ENCODE measurements at regions not wholly inside any gene's neighbourhood (a gene's known extent, or its start where the extent isn't known, plus 50 kb on each side); places are given as distances from the start of the nearest gene placed in this dataset.

GRCh38 chr13:104984296-104984818 is 1551.1 kb downstream of the EFNB2 start:
- Histone ChIP-seq H3K4me1 (ENCODE audit: insufficient read depth, low read length, poor library complexity, severe bottlenecking) (no peaks in the 10 kb centered on the region), H3K4me2 (ENCODE audit: low read length) (no peak overlapping the region), H3K4me3 (ENCODE audit: low read depth, low read length, poor library complexity, severe bottlenecking) (no peak overlapping the region), H3K9me2 (ENCODE audit: insufficient read depth, low read length) (no peaks in the 10 kb centered on the region), H3K36me3 (ENCODE audit: insufficient read depth, low read length) (no peaks in the 10 kb centered on the region), H3K9me3 (ENCODE audit: low read length) (no peaks in the 10 kb centered on the region), H4K20me1 (ENCODE audit: insufficient read depth, low read length) (no peaks in the 10 kb centered on the region), H3K27ac (ENCODE audit: low read depth, low read length, poor library complexity, severe bottlenecking) (no peak overlapping the region), H3K79me2 (ENCODE audit: insufficient read depth, low read depth, low read length) (no peaks in the 10 kb centered on the region), H2AFZ (ENCODE audit: low read length) (no peak overlapping the region)
- ChIA-PET CTCF (ENCODE audit: unreplicated experiment) (no interaction called here), POLR2A (interaction anchor here (1.0 kb wide), 1 partner anchor 17 kb away, joined by 4 read pairs; no protein-coding TSS in a partner anchor)
- TF ChIP-seq EZH2phosphoT487 (IDR thresholded peaks at IDR 0.05; ENCODE audit: borderline replicate concordance, low read depth, low read length) = no peak
- TF ChIP-seq, protein P1, sequence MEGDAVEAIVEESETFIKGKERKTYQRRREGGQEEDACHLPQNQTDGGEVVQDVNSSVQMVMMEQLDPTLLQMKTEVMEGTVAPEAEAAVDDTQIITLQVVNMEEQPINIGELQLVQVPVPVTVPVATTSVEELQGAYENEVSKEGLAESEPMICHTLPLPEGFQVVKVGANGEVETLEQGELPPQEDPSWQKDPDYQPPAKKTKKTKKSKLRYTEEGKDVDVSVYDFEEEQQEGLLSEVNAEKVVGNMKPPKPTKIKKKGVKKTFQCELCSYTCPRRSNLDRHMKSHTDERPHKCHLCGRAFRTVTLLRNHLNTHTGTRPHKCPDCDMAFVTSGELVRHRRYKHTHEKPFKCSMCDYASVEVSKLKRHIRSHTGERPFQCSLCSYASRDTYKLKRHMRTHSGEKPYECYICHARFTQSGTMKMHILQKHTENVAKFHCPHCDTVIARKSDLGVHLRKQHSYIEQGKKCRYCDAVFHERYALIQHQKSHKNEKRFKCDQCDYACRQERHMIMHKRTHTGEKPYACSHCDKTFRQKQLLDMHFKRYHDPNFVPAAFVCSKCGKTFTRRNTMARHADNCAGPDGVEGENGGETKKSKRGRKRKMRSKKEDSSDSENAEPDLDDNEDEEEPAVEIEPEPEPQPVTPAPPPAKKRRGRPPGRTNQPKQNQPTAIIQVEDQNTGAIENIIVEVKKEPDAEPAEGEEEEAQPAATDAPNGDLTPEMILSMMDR (conservative IDR thresholded peaks at IDR 0.05; ENCODE audit: low read length) = no peak
- DNase-seq (ENCODE audit: low spot score) = no peak
- no TSS peak for BruUV-seq (replicated peaks)
- intact Hi-C loops (cut with micrococcal nuclease; ENCODE audit: unreplicated experiment) = no loop called here

DNA sequence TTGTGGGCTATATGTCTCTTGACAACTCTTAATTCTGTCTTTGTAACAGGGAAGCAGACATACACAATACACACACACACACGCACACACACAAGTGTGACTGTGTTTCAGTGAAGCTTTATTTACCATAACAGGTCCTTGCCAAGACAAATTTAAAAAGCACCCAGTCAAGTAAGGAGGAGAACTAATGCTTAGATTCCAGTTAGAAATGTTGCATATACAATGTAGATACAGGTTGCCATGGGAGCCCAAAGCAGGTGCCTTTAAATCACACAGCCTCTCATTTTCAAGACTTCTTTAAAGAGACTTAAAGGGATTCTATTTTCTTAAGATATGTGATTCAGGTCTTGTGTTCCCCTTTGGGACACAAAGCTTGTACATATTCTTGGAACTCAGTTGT is 1551.9 kb downstream of the EFNB2 start:
- no peaks in the 10 kb centered on the region for H3K36me3 ChIP-seq (ENCODE audit: insufficient read depth, low read length)
- CTCF ChIA-PET (ENCODE audit: unreplicated experiment) = no interaction called here
- no peaks in the 10 kb centered on the region for H3K4me1 ChIP-seq (ENCODE audit: insufficient read depth, low read length, poor library complexity, severe bottlenecking)
- no peak overlapping the region for H3K4me3 ChIP-seq (ENCODE audit: low read depth, low read length, poor library complexity, severe bottlenecking)
- no peak overlapping the region for H3K27ac ChIP-seq (ENCODE audit: low read depth, low read length, poor library complexity, severe bottlenecking)
- intact Hi-C loops (cut with micrococcal nuclease; ENCODE audit: unreplicated experiment) = no loop called here
- H4K20me1 ChIP-seq (ENCODE audit: insufficient read depth, low read length) = no peaks in the 10 kb centered on the region
- DNase-seq (ENCODE audit: low spot score) = no peak
- no peaks in the 10 kb centered on the region for H3K79me2 ChIP-seq (ENCODE audit: insufficient read depth, low read depth, low read length)
- POLR2A ChIA-PET = no interaction called here
- no TSS peak for BruUV-seq (replicated peaks)
- H3K9me2 ChIP-seq (ENCODE audit: insufficient read depth, low read length) = no peaks in the 10 kb centered on the region
- H3K4me2 ChIP-seq (ENCODE audit: low read length) = no peak overlapping the region
- TF ChIP-seq, protein P1 (conservative IDR thresholded peaks at IDR 0.05; ENCODE audit: low read length) = no peak
- no peak for TF ChIP-seq EZH2phosphoT487 (IDR thresholded peaks at IDR 0.05; ENCODE audit: borderline replicate concordance, low read depth, low read length)
- H2AFZ ChIP-seq (ENCODE audit: low read length) = no peak overlapping the region
- H3K9me3 ChIP-seq (ENCODE audit: low read length) = no peaks in the 10 kb centered on the region

- Histone ChIP-seq H3K4me3 (ENCODE audit: low read depth, low read length, poor library complexity, severe bottlenecking) (no peak overlapping the region), H3K4me1 (ENCODE audit: insufficient read depth, low read length, poor library complexity, severe bottlenecking) (no peaks in the 10 kb centered on the region), H4K20me1 (ENCODE audit: insufficient read depth, low read length) (no peaks in the 10 kb centered on the region), H3K9me3 (ENCODE audit: low read length) (no peaks in the 10 kb centered on the region), H3K4me2 (ENCODE audit: low read length) (no peak overlapping the region), H3K79me2 (ENCODE audit: insufficient read depth, low read depth, low read length) (no peaks in the 10 kb centered on the region), H3K9me2 (ENCODE audit: insufficient read depth, low read length) (no peaks in the 10 kb centered on the region), H3K27ac (ENCODE audit: low read depth, low read length, poor library complexity, severe bottlenecking) (no peak overlapping the region), H3K36me3 (ENCODE audit: insufficient read depth, low read length) (no peaks in the 10 kb centered on the region), H2AFZ (ENCODE audit: low read length) (no peak overlapping the region)
- no TSS peak for BruUV-seq (replicated peaks)
- ChIA-PET CTCF (ENCODE audit: unreplicated experiment) (no interaction called here), POLR2A (no interaction called here)
- no peak for DNase-seq (ENCODE audit: low spot score)
- TF ChIP-seq, protein P1 (conservative IDR thresholded peaks at IDR 0.05; ENCODE audit: low read length) = no peak
- TF ChIP-seq EZH2phosphoT487 (IDR thresholded peaks at IDR 0.05; ENCODE audit: borderline replicate concordance, low read depth, low read length) = no peak
- intact Hi-C loops (cut with micrococcal nuclease; ENCODE audit: unreplicated experiment) = no loop called here
Measured at GRCh38 chr13:104980586-104980985, 1554.9 kb downstream of the EFNB2 start.

All from OCI-LY7 (cell line).